DMS79 treated with DMSO at 0.1 percent for 48 hours (cell line): ENCODE measurements at regions not wholly inside any gene's neighbourhood (a gene's known extent, or its start where the extent isn't known, plus 50 kb on each side); places are given as distances from the start of the nearest gene placed in this dataset.

Source experiments
- DNase-seq: peaks from one replicate; lab custom pipeline; 2025; lab: John Stamatoyannopoulos, UW

DNA sequence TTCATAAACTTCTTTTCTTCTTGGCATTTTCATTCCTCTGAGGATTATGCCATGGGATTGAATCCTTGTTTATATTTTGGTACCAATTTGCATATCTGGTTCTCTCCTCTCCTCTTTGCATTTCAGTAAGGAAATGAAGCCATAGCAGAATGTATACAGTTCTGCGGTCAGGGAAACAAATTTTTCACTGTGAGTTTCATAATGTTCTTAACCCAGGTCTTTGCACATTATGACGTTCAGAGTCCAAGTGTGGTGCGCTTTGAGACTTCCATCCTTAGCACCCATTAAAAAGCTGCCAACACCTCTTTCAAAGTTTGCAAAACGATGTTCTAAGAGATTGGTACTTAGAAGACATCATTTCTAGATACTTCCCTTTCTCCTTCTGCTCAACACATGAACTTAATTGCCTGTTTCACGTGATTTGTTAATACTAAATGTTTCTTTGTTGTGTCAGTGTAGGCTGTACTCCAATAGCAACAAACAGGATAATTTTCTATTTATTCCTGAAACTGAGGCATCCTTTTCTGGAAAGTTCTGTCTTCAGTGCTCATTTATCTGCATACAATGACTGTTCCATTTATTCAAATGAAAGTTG is 953.1 kb upstream of the NR2F2 start:
- DNase-seq, result no peak

DNA sequence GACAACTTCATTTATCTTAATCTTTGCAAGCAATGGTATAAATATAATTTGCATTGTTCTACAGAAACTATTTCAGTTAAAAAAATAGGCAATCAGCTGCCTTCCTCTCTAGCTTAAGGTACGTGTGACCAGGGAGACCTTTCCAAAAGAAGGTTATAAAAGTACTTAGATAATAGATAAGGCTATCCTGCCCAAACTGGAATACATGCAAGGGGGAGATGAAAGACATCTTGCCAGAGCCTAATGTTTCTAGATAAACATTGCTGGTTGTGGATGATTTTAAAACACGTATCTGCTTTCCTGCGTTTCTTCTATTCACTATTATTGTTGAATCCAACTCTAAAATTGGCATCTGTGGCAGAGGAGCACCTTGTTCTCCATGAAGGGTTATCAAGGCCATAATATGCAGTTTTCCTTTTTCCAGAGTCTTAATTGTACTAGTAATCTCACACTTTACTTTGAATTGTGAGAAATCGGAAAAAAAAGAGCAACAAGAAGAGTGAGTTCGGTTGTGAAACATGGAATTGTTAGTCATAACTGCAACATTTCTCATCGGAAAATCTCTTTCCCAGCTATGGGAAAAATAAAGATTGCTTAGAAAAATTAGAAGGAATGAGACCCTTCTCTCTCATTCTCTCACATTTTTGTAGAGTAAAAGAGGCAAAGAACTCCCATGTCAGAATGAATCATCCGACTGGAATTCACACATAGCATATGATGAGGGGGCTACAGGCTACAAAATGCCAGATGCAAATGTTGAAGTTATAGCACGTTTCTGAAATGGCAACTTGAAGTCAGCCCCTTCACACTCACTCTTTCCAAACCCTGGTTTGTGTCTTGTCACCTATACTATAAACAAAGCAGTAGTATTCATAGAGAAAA is 936.1 kb upstream of the NR2F2 start:
- no peak for DNase-seq

DNA sequence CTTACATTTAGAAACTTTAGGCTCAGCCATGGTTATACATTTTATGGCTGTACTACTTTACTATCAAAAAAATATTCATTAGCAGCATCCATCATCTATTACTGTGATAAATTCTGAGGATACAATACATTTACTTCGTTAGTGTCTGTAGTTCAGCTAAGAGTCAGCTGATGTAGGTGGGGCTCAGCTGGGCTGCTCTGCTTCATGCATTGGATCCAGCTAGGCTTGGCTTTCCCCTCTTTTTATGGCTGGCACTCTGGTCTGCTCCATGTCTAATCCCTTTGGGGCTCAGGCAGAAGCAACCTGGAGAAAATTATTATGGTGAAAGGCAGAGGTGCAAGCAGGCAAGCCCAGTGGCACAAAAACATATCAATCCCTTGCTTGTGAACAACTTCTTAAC is 930.1 kb upstream of the NR2F2 start:
- DNase-seq, result no peak

DNA sequence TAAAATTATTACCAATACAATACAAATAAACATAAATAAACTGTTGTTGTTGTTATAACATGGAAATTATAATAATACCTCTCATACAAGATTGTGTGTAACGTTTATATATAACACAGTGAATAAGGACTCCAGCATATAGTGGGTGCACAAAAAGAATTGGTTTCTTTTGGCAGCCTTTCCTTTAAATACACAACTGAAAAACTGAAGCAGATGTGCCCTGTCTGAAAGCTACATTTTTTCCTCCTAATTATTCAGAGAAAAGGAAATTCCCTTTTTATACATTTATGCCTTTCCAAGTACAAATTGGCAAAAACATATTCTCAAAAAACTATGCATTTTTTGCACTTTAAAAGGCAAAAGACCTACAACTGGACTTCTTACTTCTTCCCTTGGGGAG is 928.9 kb upstream of the NR2F2 start:
- DNase-seq, result no peak

DNA sequence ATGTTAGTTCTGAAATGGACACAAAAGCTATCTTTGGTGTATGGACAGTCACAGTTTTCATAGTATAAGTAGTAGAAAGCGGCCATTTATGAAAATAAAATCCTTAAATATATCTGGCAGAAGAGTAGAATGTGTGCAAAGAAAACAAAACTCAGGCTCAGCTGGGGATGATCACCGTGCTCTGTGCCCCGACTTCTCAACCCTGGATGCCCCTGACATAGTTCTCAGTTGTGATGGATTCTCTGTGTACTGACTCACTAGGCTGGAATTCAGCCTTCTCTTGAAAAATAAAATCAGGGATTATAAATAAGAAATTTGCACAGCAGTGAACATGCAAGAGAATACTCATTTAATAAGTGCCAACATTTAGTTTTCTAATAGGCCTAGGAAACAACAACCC is 925.1 kb upstream of the NR2F2 start:
- no peak for DNase-seq

DNA sequence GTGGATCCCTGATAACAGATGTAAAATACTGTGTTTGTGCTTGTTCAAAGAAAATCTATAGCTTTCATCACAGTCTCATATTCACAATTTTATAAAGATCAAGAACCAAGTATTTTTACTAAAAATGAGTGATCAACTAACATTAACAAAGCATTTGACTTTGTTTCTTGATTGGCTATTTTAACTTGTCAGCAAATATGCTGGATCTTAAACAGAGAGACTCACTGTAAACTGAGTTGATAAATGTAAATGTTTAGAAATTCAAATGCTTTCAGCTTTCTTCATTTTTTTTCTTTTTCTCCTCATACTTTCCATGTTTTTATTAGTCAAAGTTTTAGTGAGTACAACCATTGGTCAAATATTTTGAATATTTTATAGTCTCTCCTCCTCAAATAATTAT is 923.0 kb upstream of the NR2F2 start:
- no peak for DNase-seq

DNA sequence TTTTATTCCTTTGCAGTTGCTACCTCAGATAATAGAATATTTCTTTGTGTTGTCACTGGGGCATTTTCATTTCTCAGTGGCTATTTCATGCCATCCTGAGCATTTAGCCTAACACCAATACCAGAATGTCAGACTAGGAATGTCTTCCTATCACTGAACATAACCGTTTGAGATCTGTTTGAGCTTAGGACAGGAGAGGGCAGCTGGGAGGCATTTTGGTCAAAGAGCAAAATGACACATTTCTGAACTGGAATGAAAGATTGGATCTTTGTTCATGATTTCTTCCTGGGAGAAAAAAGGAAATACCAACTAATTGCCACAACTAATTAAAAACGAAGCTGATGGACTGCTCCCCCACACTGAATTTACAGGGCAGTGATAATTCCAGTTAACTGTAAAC is 921.3 kb upstream of the NR2F2 start:
- no peak for DNase-seq

DNA sequence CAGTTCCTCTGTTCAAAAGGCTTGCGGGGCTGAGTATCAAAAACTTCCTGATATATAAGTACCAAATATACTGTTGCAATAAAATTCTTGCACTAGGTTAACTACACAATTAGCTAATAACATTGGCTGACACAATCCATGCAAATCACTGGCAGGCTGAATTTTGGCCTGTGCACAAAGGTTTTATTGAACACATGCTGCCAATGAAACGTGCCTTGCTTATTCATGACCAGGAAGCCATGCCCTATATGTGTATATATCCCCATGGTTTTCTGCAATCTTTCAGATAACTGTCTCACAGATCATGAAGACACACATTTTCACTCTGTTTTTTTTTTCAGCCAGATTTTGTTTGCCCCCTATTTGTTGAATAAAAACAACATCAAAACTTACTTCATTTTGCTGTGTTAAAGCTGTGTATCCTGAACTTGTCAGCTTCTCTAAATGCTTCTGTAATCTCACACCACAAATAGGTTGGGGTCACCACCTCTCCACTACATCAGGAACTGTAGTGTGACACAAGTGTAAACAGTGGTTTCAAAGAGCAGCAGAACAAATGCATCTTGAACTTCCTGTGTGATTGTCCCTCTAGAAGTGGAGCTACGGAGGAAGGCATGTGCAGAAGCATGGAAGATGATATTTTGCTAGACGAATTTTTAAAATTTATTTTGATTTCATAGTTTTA is 920.7 kb upstream of the NR2F2 start:
- DNase-seq, result no peak

DNA sequence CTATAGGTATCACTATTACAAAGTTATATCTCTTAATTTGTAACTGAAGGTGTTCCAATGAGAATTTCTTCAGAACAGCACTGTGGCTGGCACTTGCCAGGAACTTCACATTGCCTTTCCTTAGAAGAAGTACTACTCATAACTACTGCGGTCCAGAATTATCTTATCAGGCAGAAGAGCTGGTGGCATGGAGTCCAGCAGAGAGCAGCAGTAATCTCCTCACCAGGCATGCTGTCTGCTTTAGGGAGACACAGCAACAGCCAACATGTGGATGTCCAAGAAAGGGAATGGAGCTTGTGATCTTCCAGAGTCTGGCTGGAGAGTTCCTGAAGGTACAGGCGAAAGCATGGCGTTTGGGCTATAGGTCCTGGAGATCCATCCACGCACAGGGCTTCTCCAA is 919.7 kb upstream of the NR2F2 start:
- DNase-seq, result no peak

DNA sequence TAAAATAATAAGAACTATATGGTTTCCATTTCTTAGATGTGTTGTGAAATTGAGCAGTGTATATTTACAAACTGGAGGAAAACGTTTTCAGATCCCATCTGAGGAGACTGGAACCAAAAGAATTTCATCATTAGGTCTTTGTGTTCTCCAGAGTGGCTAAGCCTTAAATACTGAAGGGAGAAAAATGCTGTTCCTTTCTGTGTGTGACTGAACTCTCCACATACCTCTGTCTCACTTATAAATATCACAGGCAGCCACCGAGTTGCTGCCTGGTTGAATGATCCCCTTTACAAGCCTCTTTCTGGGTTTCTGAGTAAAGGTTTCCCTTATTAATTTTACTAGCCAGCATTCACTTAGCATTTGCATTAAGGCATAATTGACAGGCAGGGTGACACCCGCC is 913.9 kb upstream of the NR2F2 start:
- DNase-seq, result no peak

DNA sequence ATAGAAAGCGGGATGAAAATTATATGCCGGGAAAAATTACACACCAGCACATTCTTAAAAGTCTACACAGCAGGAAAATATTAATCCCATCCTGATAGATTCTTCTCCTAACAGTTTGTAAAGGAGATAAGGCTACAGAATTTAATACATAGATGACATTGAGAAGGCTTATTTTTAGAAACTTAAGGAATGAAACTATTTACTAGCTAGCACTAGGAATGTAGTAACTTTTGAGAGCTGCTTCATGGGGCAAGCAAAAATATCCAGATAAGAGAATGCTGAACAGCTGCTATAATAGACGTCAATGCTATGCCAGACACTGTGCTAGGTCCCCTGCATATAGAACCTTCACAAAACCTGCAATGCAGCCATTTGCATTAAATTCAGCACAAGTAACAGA is 912.7 kb upstream of the NR2F2 start:
- DNase-seq, result no peak

DNA sequence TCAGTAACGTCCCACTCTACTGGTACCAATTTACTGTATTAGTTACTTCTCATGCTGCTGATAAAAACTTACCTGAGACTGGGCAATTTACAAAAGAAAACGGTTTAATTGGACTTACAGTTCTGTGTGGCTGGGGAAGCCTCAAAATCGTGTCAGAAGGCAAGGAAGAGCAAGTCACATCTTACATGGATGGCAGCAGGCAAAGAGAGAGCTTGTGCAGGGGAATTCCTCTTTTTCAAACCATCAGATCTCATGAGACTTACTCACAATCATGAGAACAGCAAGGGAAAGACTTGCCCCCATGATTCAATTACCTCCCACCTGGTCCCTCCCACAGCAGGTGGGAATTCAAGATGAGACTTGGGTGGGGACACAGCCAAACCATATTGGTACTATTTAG is 908.2 kb upstream of the NR2F2 start:
- no peak for DNase-seq

DNA sequence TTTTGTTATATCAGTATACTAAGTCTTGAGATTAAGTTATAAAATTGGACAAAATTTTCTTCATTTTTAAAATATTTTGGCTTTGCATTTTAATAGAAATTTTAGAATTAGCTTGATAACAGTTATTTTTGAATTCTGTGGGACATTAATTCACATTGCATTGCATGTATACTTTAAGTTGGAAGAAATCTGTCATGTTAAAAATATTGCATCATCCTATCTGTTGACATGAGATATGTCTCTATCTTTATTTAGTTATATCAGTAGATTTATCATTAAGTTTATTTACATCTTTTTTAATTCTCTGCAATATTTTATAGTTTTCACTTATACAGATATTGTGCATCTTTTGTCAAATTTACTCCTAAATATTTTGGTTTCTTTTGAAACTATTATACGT is 904.6 kb upstream of the NR2F2 start:
- no peak for DNase-seq

DNA sequence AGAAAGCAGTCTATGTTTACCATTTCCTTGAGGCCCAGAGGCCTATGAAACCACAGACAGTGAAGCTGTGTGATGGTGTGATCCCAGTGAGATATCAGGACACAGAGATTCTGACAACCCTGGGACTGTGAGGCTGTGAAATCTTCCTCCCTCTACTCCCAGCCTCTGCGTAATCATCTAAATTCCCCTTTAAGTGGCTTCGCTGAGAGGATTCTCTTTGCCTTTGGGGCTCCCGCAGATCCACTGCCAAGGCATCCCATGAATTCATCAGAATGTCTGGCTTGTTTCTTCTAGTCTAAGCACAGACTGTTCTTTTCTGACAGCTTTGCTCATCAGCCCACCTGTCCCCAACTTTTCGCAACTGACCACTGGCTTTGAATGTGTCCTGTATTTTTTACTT is 901.2 kb upstream of the NR2F2 start:
- no peak for DNase-seq

DNA sequence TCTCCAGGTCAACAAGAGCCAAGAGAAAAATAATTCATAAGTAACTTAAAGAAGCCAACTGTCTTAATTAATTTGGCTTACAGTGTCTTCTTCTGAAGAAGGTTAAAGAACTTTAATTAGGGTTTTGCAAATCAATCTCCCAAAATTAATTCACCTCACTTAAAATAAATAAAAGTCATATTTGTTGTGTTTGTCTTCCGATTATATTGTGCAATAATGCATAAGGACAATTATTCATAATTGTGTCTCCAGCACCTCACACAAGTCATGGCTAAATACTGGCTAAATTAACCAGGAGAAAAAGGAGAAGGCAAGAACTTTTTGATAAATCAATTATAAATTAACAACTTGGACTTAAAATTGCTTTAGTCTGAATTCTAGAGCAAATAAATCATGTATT is 899.0 kb upstream of the NR2F2 start:
- no peak for DNase-seq

DNA sequence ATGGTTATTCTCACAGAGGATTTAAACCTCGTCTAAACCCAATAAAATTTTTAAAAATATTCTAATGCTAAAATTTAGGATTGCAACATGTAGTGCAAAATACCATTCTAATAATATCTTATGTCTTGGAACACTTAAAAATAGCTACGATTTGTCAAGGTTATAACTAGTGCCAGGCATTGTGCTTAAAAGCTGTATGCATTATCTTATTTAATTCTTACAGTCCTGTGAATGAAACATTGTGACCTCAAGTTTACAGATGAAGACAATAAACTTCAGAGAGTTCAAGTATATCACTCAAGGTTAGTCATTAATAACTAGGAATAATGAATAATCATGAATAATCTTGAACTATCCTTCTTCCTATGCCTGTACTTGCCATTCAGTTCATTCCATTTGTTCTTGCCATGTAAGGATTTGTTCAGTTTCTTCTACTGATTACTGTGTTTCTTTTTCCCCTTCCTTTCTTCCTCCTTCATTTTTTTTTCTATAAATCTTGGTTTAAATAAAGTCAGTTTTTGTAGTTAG is 897.6 kb upstream of the NR2F2 start:
- DNase-seq, result no peak

DNA sequence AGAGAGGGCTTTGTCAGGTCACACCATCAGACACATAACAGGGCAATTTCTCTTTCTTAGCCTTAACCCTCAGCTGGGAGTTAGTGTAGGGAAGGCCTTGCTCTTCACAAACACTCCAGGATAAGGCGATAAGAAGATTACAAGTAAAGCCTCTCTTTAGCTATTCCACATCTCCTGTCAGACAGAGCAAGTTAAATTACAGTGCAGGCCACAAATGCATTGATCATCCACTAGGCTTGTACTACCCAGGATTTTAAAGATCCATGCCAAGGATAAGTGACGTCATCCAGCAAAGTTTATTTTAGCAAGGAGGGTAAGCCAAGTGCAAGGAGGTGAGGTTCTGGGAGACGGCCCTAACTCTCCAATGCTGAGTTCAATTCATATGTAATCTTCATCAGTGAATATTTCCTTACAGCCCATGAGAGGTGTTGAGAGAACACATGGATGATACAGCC is 890.6 kb upstream of the NR2F2 start:
- DNase-seq, result no peak

DNA sequence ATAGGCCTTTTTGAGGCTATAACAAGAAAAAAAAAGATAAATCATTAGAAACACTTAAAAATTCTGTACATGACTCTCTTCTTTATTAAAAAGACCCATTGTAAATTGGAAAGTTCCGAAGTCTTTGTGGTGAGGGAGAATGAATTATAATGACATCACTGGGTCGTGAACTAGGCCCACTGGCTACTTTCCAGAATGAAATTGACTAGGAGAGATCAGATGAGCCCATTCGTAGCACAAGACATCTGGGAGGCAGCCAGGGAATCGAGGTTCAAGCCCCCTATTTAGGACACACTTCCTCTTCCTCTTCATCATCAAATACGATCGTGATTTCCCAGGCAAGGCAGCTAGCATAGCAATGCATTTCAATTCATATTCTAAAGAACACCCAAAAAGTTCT is 889.8 kb upstream of the NR2F2 start:
- no peak for DNase-seq

DNA sequence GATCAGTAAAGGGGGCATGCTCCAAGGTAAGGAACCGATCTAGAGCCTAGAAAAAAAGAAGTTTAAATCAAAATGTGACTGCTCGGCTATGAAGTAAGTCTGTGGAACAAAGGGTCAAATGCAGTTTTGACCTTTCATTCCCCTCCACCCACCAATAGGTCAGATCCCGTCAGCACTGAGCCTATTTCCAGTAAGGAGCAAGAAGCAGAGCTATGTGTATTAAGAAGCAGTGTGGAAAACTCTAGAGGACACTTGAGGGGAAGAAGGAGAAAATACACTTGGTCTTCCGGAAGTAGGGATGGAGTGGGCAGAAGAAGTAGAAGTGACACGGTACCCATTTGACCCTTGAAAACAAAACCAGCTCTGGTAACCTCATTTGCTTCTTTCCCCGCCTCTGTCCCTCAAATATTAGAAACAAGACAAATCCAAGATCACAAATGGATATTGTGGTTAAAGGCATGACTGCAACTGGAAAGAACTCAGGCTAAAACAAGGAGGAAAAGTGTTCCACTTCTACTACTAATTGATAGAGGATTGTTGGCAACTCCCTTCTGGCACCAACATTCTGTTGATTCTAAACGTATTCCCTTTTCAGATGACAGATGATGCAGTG is 888.3 kb upstream of the NR2F2 start:
- DNase-seq, result no peak

DNA sequence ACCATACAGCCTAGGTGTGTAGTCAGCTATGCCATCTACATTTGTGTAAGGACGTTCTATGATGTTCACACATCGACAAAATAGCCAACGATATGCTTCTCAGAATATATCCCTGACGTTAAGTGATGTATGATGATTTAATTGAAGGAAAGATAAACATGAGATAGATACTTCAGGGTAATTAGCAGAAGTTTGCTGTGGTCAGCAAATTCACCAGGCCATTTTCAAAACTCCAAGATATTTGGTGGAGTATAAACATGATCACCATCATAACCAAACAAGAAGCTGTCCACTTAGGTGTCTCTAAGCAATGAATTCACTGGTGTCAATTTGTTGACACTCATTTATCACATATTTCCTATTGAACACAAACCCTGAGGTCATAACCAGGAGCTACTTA is 885.6 kb upstream of the NR2F2 start:
- no peak for DNase-seq

DNA sequence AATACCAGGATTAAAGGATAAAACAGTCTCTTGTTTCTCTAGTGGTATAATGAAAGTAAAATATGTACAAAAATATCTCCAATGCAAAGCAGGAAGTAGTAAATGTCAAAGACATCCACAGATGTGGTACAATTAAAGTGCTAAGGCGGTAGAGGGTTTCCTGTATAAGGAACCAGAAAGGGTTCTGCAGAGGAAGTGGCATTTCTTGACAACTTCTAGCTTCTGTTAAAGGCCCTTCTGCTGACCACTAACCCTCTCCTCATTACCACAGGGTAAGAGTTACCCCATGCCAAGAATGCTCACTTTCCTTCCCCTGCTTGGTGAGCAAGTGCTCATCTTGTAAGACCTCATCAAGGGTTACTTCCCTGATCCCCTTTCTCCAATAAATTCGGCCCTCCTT is 883.6 kb upstream of the NR2F2 start:
- DNase-seq, result no peak

DNA sequence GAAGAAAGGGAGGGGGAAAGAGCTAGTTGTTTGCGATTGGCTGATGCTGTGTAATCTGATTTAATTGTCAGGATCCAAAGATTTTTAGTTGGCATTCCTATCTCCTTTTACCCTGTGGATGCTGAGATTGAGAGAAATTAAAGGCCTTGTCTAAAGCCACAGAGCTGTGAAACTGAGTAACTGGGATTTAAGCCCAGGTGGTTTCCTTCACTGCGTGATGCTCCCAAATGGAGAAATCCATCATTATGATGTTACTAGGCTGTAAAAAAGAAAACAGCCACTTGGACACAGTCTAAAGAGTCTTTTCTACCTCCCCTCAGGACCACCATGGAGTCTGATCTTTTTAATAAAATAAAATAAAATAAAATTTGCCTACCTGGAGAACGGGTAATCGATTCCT is 883.0 kb upstream of the NR2F2 start:
- no peak for DNase-seq
